GM23248 (cell line): ENCODE measurements at regions not wholly inside any gene's neighbourhood (a gene's known extent, or its start where the extent isn't known, plus 50 kb on each side); places are given as distances from the start of the nearest gene placed in this dataset.

Experiments
- EZH2 ChIP-seq: fragments of 200-600 bp; sonication (generic); IDR thresholded peaks from 2 replicates; pipeline ENCODE4 v1.6.1; 2018; ENCODE audit warnings: antibody characterized with exemption, mild to moderate bottlenecking; ENCODE audit not compliant: insufficient read depth, poor library complexity, severe bottlenecking
- EZH2phosphoT487 ChIP-seq: fragments of 200-600 bp; sonication (generic); IDR thresholded peaks from 2 replicates; pipeline ENCODE4 v1.6.1; 2018; ENCODE audit warnings: antibody characterized with exemption, moderate library complexity, mild to moderate bottlenecking, low read depth; ENCODE audit not compliant: insufficient read depth

GRCh38 chr5:155154973-155155372, 141.4 kb downstream of the KIF4B start:
- TF ChIP-seq EZH2phosphoT487 (no peak), EZH2 (no peak)
